OCI-LY7 (cell line): ENCODE measurements at regions not wholly inside any gene's neighbourhood (a gene's known extent, or its start where the extent isn't known, plus 50 kb on each side); places are given as distances from the start of the nearest gene placed in this dataset.

Experiments
- CTCF ChIP-seq: fragments of 200-600 bp; sonication (generic); conservative IDR thresholded peaks from 2 replicates; pipeline ENCODE4 v1.5.1; 2014; ENCODE audit warnings: mild to moderate bottlenecking, antibody characterized with exemption, low read length, moderate library complexity, mixed read lengths
- EZH2phosphoT487 ChIP-seq: fragments of 200-600 bp; sonication (generic); IDR thresholded peaks from 2 replicates; pipeline ENCODE4 v1.6.1; 2018; ENCODE audit warnings: low read depth, borderline replicate concordance, mild to moderate bottlenecking, mixed run types, antibody characterized with exemption, low read length, moderate library complexity, mixed read lengths

DNA sequence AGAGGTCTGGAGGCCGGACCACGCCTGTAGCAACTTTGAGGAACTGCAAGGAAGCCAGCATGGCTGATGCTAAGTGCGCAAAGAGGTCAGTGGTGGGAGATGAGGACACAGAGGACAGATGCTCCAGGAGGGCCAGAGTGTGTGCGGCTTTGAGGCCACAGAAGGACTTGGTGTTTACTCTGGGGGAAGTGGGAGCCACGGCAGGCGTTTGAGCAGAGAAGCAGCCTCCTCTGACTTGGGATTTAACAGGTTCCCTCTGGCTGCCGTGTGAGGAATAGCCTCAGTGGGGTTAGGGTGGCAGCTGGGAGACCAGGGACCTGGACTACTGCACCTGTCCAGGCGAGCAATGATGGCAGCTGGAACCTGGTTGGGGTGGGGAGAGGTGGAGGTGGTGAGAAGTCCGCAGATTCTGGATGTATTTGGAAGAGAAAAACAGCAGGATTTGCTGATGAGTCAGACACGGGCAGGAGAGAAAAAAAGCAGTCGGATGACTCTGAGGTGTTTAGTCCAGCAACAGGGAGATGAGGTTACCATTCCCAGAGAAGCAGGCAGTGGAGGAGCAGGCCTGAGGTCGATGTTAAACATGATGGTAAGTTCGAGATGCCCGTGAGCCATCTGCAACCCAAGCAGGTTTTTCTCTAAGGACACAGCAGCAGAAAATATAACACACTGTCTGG lies 143.5 kb downstream of the SCARB1 start:
- TF ChIP-seq CTCF (no peak), EZH2phosphoT487 (no peak)
